ENCODE measurements at regions not wholly inside any gene's neighbourhood (a gene's known extent, or its start where the extent isn't known, plus 50 kb on each side); places are given as distances from the start of the nearest gene placed in this dataset.
"Not testable (repeated sequence)": the region's sequence is repeated elsewhere in the genome, so short reads cannot be mapped to it uniquely, and the experiment has no call there.

DNA sequence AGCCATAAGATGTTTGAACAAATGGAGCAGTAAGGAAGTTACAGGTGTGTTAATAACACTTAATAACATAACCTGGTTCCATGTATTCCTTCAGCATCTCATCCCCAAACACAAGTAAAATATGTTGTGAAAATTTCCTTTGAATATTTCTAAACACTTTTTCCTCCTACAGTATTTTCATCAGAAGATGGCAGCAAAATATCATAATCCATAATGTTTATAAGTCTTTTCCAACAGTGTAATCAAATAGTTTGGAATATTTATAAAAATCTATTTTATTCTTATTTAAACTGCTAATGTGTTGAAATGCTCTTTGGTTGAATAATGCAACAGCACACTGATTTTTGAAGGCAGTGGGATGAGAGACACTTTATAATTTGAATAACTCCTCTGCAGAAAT, 1020.5 kb downstream of the OTOL1 start:
- DNase-seq (ENCODE audit: low read depth in 2 of 3, low spot score in 2 of 3): no peak

DNA sequence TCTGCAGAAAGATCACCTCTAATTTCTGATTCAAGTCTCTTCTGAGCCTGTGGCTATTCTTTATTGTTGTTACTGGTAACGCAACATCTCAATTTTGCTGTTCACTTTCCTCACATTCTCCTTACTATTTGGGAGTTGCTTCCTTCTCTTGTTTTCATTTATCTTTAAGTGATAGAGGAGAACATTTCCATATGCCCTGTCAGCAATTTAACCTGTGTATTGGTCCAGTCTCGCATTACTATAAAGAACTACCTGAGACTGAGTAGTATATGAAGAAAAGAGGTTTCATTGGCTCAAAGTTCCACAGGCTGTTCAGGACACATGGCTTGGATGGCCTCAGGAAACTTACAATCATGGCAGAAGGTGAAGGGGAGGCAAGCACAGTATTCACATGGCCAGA, 1025.1 kb downstream of the OTOL1 start:
- DNase-seq (ENCODE audit: low read depth in 2 of 3, low spot score in 2 of 3): no peak

DNA sequence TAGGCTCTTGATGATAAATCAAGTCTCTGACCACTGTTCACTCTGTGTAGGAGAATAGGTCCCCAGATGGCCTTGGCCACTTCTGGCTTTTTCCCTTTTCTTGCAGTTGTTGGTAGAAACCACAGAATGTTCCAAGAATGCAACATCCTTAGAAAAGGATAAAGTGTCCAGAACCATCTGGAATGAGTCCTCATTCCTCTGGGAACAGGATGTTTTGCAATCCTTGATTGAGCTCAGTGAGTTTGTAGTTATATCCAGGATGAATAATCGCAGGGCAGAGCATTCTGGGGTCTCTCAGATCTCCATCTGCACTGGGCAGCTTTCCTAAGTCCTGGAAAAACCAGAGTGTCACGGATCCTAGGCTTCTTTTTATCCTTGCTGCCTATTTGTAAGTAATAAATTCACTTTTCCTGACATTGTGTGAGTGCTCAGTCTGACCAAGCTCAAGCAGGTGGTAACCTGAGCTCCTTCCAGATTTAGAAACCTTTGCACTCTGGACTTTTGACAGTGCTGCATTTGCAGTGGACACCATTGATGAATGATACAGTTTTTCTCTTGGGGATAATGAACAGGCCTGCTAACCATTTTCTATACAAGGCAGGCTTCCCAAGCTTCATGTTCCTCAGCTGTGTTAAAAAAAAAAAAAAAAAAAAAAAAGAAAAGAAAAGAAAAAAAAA, 1028.6 kb downstream of the OTOL1 start:
- no peak for DNase-seq (ENCODE audit: low read depth in 2 of 3, low spot score in 2 of 3)

DNA sequence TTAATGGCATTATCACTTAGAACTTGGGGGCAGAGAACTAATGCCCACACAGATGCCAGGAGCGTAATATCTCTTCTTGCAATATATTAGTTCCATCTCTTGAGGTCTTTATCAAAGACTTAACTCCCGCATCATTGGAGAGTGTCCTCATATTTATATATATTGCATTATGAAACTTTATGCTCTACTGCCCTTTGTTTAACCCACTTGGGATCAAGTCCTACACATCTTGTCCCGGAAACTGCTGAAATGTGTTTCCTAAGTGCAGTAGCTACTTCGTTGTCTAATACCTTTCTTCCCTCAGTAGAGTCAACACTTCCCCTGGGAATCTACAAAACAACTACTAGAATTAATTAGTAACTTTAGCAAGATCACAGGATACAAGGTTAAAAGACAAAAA, 1029.2 kb downstream of the OTOL1 start:
- no peak for DNase-seq (ENCODE audit: low read depth in 2 of 3, low spot score in 2 of 3)

DNA sequence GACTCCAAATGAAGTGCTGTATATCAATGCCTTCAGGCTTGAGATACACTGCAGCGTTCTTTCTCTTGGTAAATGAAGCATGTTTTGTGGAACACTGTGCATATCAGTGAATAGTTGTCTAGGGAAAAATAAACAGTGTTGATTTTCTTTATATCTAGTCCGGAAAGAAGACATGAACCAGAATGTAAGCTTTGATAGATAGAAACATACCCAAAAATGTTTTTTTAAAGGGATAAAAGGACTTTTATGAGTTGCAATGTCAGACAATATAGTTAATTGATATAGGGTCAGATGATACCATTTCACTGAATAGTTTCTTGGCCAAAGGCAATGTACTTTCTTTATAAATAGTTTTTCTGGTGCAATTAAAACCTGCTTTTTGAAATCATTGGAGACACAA, 1037.8 kb downstream of the OTOL1 start:
- DNase-seq (ENCODE audit: low read depth in 2 of 3, low spot score in 2 of 3): no peak

DNA sequence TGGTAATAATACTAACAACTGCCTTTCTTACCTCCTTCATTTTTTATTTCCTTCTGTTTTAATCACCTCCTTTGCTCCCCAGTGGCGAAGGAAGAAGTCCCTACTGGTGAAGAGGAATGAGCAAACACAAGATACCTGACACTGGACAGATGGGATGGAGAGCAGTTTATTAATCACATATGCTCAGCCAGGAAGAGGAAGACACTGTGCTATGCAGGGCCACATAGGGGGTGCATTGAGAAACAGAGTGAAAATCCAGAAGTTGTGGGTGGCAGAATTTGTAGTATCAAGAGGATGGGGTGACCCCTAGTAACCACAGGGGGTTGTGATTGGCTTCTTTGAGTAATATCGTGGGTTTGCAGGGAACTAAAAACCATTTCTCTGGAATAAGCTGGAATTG, 1041.9 kb downstream of the OTOL1 start:
- DNase-seq (ENCODE audit: low read depth in 2 of 3, low spot score in 2 of 3): no peak

DNA sequence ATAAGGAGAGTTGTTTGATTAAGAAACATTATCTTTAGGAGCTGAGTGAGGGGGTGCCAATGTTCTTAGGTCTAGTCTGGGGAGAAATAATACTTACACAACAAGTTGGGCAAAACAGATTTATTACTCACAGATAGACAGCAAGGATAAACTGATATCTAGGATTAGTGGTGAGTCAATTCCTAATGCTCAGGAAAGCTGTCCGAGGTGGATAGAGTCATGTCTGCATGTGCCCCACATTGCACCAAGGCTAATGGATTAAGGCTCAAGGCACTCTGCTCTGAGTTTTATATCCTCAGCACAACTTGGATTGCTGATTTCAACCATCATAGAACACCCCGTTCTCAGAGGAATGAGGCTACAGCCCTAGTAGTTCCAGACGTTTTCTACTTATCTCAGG, 1042.3 kb downstream of the OTOL1 start:
- no peak for DNase-seq (ENCODE audit: low read depth in 2 of 3, low spot score in 2 of 3)

DNA sequence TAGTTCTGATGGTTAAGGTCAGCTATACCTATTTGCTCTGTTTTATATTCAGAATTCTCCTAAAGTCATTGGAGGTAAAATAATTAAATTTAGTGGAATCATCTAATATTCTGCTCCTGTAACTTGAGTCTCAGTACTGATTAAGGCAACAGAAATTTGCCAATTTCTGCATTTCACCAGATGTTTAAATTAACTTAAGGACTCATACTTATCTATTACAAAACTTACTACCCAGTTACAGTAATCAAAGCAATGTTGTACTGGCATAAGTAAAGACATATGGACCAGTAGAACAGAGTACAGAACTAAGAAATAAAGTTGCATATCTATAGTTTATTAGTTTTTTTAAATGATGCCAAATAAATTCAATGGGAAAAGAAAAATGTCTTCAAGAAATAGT, 1043.8 kb downstream of the OTOL1 start:
- no peak for DNase-seq (ENCODE audit: low read depth in 2 of 3, low spot score in 2 of 3)

DNA sequence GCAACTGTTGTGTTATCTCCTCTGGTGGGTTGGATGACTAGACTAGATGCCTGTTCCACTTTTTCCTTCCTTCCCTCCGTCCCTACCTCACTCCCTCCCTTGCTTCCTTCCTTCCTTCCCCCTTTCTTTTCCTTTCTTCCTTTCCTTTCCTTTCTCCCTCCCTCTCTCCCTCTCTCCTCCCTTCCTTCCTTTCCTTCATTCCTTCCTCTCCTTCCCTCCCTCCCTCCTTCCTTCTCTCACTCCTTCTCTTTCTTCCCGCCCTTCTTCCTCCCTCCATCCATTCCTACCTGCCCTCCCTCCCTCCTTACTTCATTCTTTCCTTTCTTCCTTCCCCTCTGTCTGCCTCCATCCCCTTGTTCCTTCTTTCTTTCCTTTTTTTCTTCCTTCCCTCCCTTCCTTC, 1045.3 kb downstream of the OTOL1 start:
- no peak for DNase-seq (ENCODE audit: low read depth in 2 of 3, low spot score in 2 of 3)

DNA sequence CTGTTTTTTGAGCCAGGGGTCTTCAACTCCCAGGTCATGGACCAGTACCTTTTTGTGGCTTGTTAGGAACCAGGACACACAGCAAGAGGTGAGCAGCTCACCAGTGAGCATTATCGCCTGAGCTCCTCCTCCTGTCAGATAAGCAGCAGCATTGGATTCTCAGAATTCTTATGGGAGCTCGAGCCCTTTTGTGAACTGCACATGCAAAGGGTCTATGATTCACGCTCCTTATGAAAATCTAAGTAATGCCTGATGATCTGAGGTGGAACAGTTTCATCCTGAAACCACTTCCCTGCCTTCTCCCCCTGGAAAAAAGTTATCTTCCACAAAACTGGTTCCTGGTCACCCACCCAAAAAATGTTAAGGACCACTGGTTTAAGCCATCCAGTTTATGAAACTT, 1047.6 kb downstream of the OTOL1 start:
- no peak for DNase-seq (ENCODE audit: low read depth in 2 of 3, low spot score in 2 of 3)

DNA sequence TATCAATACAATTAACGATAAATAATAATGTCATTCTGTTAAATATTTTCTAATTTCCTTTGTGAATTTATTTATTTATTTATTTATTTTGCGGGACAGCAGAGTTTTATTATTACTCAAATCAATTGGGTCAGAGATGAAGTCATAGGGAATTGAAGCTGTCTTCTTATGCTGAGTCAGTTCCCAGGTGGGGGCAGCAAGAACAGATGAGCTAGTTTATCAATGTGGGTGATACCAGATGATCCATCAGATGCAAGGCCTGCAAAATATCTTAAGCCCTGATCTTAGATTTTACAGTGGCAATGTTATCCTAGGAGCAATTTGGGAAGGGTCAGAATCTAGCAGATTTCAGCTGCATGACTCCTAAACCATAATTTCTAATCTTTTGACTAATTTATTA, 1050.3 kb downstream of the OTOL1 start:
- no peak for DNase-seq (ENCODE audit: low read depth in 2 of 3, low spot score in 2 of 3)

DNA sequence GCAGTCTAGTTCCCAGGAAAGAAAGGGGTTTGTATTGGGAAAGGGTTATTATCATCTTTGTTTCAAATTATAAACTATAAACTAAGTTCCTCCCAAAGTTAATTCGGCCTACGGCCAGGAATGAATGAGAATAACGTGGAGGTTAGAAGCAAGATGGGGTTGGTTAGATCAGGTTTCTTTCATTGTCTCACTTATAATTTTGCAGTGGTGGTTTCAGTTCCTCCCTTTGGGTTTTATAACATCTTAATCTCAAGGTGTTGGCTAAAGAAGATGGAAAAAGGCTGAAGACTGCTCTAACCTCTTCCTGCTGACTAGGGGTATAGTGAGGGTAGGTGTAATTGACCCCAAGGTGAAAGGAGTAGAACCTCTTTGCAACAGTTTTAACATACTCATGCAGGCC, 1050.7 kb downstream of the OTOL1 start:
- DNase-seq (ENCODE audit: low read depth in 2 of 3, low spot score in 2 of 3): no peak

DNA sequence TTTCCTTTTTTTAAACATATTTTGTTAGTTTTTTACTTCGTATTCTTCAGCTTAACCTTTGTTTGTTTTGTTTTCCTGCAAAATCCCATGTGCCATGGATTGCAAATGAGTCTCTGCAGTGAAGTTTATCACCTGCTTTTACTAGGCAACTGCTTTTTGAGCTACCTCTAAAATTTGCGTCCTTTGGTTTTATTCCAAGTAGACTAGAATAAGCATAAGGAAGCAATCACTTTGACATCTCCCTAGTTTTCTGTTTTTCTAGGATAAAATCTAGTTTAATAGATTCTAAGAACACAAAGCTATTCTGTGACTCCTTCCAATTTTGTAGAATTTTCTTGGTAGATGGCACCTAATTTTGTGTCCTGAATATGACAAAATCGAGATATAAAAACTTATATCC, 1059.2 kb downstream of the OTOL1 start:
- DNase-seq (ENCODE audit: low read depth in 2 of 3, low spot score in 2 of 3): no peak

DNA sequence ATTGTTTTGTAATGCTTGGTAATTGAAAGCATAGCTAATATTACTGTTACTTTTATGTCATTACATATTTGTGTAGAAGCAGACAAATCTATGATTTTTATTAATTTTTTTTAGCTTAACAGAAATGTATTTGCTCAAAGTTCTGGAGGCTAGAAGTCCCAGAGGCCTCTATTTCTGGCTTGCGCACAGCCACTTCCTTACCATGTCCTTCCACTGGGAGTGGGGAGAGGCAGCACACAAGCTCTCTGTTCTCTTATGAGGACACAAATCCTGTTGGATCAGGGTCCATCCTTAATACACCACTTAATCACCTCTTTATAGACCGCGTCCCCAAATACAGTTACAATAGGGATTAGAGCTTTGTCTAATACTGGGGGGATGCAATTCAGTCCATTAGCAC, 1061.4 kb downstream of the OTOL1 start:
- no peak for DNase-seq (ENCODE audit: low read depth in 2 of 3, low spot score in 2 of 3)

DNA sequence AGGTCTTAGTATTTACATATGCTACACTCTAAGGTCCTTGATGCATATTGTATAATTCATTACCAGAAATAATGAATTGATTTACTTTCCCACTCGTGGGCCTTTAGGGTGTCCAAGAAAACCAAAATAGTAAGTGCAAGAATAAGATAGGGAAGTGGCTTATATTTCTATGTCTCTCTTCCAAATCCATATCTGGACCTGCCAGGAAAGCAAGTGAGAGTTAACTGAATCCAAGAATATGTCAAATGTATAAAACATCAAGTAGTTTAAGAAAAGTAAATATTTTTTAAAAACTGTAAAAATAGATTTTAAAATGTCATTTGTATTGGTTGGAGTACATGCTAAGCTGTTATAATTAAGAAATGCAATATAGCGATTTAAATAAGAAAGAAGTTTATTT, 1072.1 kb downstream of the OTOL1 start:
- DNase-seq (ENCODE audit: low read depth in 2 of 3, low spot score in 2 of 3): no peak

DNA sequence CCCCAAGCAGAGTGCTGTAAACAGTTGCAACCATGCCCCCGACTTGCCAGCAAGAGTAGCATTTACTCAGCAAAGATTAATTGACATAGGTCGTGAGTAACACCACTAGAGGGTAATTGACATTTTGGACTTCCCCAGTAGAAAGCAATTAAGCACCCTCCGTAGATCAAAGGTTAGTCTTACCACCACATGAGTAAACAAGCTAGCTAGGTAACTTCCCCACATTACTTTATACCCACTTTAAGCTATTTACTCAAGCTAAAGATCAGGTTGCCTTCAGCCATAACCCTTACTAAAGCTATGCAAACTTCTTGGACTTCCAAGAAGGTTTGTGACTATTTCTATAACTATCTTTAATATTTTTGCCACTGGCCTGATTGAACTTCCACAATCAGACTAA, 1072.7 kb downstream of the OTOL1 start:
- DNase-seq (ENCODE audit: low read depth in 2 of 3, low spot score in 2 of 3): no peak

DNA sequence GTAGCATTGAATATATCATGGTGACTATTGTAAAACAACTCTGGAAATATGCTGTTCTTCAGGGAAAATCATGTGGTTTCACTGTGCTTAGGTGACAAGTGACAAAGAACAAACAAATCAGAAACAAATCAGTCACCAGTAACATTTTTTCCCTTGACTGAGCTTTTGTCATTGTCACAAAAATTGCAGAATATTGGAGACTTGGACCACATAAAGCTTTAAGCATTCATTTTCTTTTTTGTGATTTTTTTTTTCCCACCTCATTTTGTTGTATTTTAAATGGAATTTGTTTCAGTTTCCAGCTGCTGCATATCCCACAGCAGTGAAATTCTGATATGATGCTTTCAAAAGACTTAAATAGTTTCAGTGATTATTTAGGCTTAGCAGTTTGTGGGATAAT, 1088.4 kb downstream of the OTOL1 start:
- no peak for DNase-seq (ENCODE audit: low read depth in 2 of 3, low spot score in 2 of 3)

DNA sequence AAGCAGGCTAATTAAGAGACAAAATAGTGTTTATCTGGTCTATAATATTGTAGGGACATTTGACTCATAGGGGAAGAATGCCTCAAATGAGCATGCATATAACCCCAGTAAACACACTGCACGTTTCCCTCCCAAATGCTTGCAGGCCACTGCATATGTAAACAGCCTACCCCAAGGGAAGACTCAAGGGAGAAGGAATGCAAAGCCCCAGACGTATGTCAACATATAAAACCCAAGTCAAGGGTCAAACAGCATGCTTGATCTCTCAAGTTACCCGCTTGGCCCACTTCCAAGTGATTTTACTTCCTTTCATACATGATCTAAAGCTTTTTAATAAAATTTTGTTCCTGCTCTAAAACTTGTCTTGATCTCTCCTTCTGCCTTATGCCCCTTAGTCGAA, 1090.0 kb downstream of the OTOL1 start:
- no peak for DNase-seq (ENCODE audit: low read depth in 2 of 3, low spot score in 2 of 3)

DNA sequence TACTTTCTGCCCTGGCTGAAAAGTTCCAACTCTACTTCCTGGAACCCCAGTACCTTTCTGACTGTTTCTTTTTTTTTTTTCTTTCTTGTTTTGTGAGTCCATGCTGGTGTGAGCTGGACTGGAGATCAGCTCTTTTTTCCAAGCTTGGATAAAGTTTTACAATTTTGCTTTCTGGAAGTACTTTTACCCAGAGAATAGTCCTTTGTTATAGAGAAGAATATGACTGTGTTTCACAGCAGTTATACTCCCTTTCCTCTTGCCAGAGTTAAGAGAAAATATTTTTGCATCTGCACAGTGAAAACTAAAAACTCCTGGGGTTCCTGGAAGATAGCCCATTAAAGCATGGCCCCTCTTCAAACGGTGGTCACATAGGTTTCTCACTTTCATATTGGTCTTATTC, 1100.6 kb downstream of the OTOL1 start:
- no peak for DNase-seq (ENCODE audit: low read depth in 2 of 3, low spot score in 2 of 3)

DNA sequence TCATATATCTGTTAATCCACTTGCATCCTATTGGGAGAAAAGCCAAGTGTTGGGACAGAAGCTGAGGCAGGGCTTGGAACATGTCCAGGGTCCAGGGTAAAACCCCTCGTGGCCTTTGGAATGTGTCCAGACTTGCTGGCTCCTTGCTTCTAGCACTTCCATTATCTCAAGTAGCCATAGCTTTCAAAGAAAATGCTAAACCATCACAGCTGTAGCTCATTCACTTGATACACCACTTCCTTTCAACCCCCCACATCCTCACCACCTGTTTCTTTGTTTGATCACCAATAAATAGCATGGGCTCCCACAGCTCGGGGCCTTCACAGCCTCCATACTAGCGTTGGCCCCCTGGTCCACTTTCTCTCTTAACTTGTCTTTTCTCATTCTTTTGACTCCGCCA, 1101.9 kb downstream of the OTOL1 start:
- DNase-seq (ENCODE audit: low read depth in 2 of 3, low spot score in 2 of 3): not testable (repeated sequence)

DNA sequence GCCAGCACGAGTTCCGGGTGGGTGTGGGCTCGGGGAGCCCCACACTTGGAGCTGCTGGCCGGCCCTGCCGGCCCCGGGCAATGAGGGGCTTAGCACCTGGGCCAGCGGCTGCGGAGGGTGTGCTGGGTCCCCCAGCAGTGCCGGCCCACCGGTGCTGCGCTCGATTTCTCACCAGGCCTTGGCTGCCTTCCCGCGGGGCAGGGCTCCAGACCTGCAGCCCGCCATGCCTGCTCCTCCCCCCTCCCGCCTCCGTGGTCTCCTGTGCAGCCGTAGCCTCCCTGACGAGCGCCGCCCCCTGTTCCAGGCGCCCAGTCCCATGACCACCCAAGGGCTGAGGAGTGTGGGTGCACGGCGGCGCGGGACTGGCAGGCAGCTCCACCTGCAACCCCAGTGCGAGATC, 1103.1 kb downstream of the OTOL1 start:
- DNase-seq (ENCODE audit: low read depth in 2 of 3, low spot score in 2 of 3): not testable (repeated sequence)

DNA sequence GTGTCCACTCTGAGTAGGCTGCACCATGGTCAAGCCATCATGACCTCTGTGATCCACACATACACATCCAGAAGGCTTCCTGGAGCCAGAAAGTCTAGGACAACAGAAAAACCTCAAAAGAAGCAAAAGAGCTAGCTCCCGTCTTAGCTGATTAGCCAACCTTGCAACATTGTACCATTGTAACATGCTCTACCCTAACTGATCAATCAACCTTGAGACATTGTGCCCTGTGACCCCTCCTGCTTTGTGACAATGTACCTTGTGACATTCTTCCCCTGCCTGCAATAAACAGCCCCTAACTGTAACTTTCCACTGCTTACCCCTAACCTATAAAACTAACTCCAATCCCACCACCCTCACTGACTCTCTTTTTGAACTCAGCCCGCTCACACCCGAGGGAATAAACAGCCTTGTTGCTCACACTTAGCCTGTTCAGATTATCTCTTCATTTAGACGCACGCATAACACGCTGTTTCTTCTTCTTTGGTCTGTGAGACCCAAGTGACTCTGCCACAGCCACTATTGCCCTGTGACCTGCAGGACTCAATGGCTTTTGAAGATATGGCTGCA, 1104.6 kb downstream of the OTOL1 start:
- DNase-seq (ENCODE audit: low read depth in 2 of 3, low spot score in 2 of 3): no peak

DNA sequence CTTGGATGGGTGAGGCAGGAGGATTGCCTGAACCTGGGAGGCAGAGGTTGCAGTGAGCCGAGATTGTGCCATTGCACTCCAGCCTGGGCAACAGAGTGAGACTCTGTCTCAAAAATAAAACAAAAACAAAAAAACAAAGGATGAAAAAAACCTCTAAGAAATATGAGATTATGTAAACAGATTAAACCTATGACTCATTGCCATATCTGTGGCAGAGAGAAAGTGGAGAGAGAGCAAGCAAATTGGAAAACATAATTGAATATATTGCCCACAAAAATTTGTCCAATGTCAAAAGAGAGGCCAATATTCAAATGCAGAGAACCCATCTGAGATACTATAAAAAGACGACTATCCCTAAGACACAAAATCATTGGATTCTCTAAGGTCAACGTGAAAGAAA, 1106.0 kb downstream of the OTOL1 start:
- no peak for DNase-seq (ENCODE audit: low read depth in 2 of 3, low spot score in 2 of 3)
